ENCODE measurements at regions not wholly inside any gene's neighbourhood (a gene's known extent, or its start where the extent isn't known, plus 50 kb on each side); places are given as distances from the start of the nearest gene placed in this dataset.

GRCh38 chr12:3398196-3398789, 92.7 kb upstream of the PRMT8 start:
- no peaks in the 10 kb centered on the region for H3K36me3 Mint-ChIP-seq (ENCODE audit: insufficient read depth, unreplicated experiment)
- DNase-seq (ENCODE audit: unreplicated experiment) = no peak
- CTCF ChIA-PET = interaction anchor here (0.6 to 1.2 kb wide), 2 partner anchors 98 to 405 kb away, joined by 3 to 5 read pairs; no protein-coding TSS in a partner anchor
- no peaks in the 10 kb centered on the region for H3K4me1 Mint-ChIP-seq (ENCODE audit: insufficient read depth, unreplicated experiment)
- H3K4me3 Mint-ChIP-seq (ENCODE audit: unreplicated experiment) = no peak overlapping the region
- intact Hi-C loops (cut with micrococcal nuclease) = no loop called here
- POLR2A ChIA-PET = no interaction called here
- TF ChIP-seq, protein P1, sequence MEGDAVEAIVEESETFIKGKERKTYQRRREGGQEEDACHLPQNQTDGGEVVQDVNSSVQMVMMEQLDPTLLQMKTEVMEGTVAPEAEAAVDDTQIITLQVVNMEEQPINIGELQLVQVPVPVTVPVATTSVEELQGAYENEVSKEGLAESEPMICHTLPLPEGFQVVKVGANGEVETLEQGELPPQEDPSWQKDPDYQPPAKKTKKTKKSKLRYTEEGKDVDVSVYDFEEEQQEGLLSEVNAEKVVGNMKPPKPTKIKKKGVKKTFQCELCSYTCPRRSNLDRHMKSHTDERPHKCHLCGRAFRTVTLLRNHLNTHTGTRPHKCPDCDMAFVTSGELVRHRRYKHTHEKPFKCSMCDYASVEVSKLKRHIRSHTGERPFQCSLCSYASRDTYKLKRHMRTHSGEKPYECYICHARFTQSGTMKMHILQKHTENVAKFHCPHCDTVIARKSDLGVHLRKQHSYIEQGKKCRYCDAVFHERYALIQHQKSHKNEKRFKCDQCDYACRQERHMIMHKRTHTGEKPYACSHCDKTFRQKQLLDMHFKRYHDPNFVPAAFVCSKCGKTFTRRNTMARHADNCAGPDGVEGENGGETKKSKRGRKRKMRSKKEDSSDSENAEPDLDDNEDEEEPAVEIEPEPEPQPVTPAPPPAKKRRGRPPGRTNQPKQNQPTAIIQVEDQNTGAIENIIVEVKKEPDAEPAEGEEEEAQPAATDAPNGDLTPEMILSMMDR (IDR thresholded peaks at IDR 0.05; ENCODE audit: unreplicated experiment) = no peak
- no peak overlapping the region for H3K27ac Mint-ChIP-seq (ENCODE audit: low read depth, unreplicated experiment)
- H3K27me3 Mint-ChIP-seq (ENCODE audit: insufficient read depth, unreplicated experiment) = peaks cover 12% of the 10 kb centered on the region
- no TSS peak for BruUV-seq (replicated peaks)
- H3K9me3 Mint-ChIP-seq (ENCODE audit: unreplicated experiment) = peaks cover 6% of the 10 kb centered on the region

DNA sequence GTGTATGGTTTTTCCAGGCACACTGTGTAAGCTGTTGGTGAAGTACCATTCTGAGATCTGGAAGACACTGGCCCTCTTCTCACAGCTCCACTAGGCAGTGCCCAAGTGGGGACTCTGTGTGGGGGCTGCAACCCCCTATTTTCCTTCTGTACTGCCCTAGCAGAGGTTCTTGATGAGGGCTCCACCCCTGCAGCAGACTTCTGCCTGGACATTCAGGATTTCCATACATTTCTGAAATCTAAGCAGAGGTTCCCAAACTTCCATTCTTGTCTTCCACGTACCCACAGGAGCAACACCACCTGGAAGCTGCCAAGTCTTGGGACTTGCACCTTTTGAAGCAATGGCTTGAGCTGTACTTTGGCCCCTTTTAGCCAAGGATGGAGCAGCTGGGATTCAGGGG, 85.2 kb upstream of the PRMT8 start:
- no TSS peak for BruUV-seq (replicated peaks)
- ChIA-PET POLR2A (no interaction called here), CTCF (no interaction called here)
- Mint-ChIP-seq H3K27me3 (ENCODE audit: insufficient read depth, unreplicated experiment) (no peaks in the 10 kb centered on the region), H3K4me3 (ENCODE audit: unreplicated experiment) (no peak overlapping the region), H3K36me3 (ENCODE audit: insufficient read depth, unreplicated experiment) (no peaks in the 10 kb centered on the region), H3K27ac (ENCODE audit: low read depth, unreplicated experiment) (no peak overlapping the region), H3K9me3 (ENCODE audit: unreplicated experiment) (peaks cover 21% of the 10 kb centered on the region), H3K4me1 (ENCODE audit: insufficient read depth, unreplicated experiment) (no peaks in the 10 kb centered on the region)
- intact Hi-C loops (cut with micrococcal nuclease) = no loop called here
- DNase-seq (ENCODE audit: unreplicated experiment) = no peak
- TF ChIP-seq, protein P1 (IDR thresholded peaks at IDR 0.05; ENCODE audit: unreplicated experiment) = no peak

GRCh38 chr12:3407723-3408122, 83.3 kb upstream of the PRMT8 start:
- H3K27me3 Mint-ChIP-seq (ENCODE audit: insufficient read depth, unreplicated experiment) = no peaks in the 10 kb centered on the region
- H3K27ac Mint-ChIP-seq (ENCODE audit: low read depth, unreplicated experiment) = no peak overlapping the region
- no TSS peak for BruUV-seq (replicated peaks)
- H3K4me3 Mint-ChIP-seq (ENCODE audit: unreplicated experiment) = no peak overlapping the region
- TF ChIP-seq, protein P1 (IDR thresholded peaks at IDR 0.05; ENCODE audit: unreplicated experiment) = no peak
- H3K36me3 Mint-ChIP-seq (ENCODE audit: insufficient read depth, unreplicated experiment) = no peaks in the 10 kb centered on the region
- CTCF ChIA-PET = interaction anchor here (0.6 kb wide), 2 partner anchors 9 to 403 kb away, joined by 3 to 5 read pairs; no protein-coding TSS in a partner anchor
- H3K9me3 Mint-ChIP-seq (ENCODE audit: unreplicated experiment) = peaks cover 21% of the 10 kb centered on the region
- no peak for DNase-seq (ENCODE audit: unreplicated experiment)
- intact Hi-C loops (cut with micrococcal nuclease) = no loop called here
- H3K4me1 Mint-ChIP-seq (ENCODE audit: insufficient read depth, unreplicated experiment) = no peaks in the 10 kb centered on the region
- POLR2A ChIA-PET = interaction anchor here (0.7 to 1.2 kb wide), 4 partner anchors 20 to 868 kb away, joined by 3 read pairs; no protein-coding TSS in a partner anchor

DNA sequence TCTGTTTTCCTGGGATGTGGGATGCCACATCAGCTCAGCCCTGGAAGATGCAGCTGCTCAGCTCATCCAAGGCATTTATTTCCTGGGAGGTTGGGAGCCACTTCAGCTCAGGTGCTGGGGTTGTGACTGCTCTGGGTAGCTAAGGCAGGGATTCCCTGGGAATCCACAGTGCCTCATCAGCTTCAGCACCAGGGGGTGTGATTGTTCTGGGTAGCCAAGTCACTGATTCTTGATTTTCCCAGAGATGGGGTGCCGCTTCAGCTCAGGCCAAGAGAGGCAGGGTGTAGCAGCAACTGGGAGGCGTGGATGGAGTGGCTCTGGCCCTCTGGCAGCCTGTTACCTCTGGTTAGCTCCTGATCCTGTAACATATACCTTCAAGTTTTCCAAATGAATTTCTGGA, 81.3 kb upstream of the PRMT8 start:
- Mint-ChIP-seq H3K27ac (ENCODE audit: low read depth, unreplicated experiment) (no peak overlapping the region), H3K4me1 (ENCODE audit: insufficient read depth, unreplicated experiment) (no peaks in the 10 kb centered on the region), H3K36me3 (ENCODE audit: insufficient read depth, unreplicated experiment) (no peaks in the 10 kb centered on the region), H3K9me3 (ENCODE audit: unreplicated experiment) (peaks cover 21% of the 10 kb centered on the region), H3K27me3 (ENCODE audit: insufficient read depth, unreplicated experiment) (no peaks in the 10 kb centered on the region), H3K4me3 (ENCODE audit: unreplicated experiment) (no peak overlapping the region)
- ChIA-PET CTCF (interaction anchor here (0.6 to 0.9 kb wide), 2 partner anchors 50 to 215 kb away, joined by 4 read pairs; no protein-coding TSS in a partner anchor), POLR2A (interaction anchor here (1.1 kb wide), 1 partner anchor 23 kb away, joined by 4 read pairs; no protein-coding TSS in a partner anchor)
- intact Hi-C loops (cut with micrococcal nuclease) = no loop called here
- BruUV-seq (replicated peaks) = no TSS peak
- TF ChIP-seq, protein P1 (IDR thresholded peaks at IDR 0.05; ENCODE audit: unreplicated experiment) = no peak
- DNase-seq (ENCODE audit: unreplicated experiment) = no peak
